DND-41 (cell line): ENCODE measurements at regions not wholly inside any gene's neighbourhood (a gene's known extent, or its start where the extent isn't known, plus 50 kb on each side); places are given as distances from the start of the nearest gene placed in this dataset.

Source experiments
- CTCF ChIP-seq: IDR thresholded peaks from 2 replicates; pipeline ENCODE4 v1.5.1; 2012; ENCODE audit warnings: borderline replicate concordance, low read length, moderate library complexity, mild to moderate bottlenecking; ENCODE audit not compliant: poor library complexity, severe bottlenecking; ENCODE audit errors: extremely low read depth
- EZH2 ChIP-seq: IDR thresholded peaks from 3 replicates; pipeline ENCODE4 v1.6.1; 2012; ENCODE audit warnings: borderline replicate concordance, low read depth, mild to moderate bottlenecking, moderate library complexity, low read length, inconsistent platforms; ENCODE audit not compliant: severe bottlenecking

GRCh38 chr3:148629006-148629405 is 68.7 kb upstream of the AGTR1 start:
- no peak for TF ChIP-seq CTCF
- TF ChIP-seq EZH2, result no peak
